ENCODE measurements at regions not wholly inside any gene's neighbourhood (a gene's known extent, or its start where the extent isn't known, plus 50 kb on each side); places are given as distances from the start of the nearest gene placed in this dataset.

GRCh38 chr5:74205767-74206578, 434.6 kb downstream of the ENC1 start:
- DNase-seq, result no peak

GRCh38 chr5:74201334-74202081, 439.0 kb downstream of the ENC1 start:
- DNase-seq, result no peak

- DNase-seq, result no peak
Observed at GRCh38 chr5:74200560-74200959, 440.0 kb downstream of the ENC1 start.

GRCh38 chr5:74199436-74200210, 440.9 kb downstream of the ENC1 start:
- DNase-seq, result no peak

- DNase-seq, result no peak
Observed at GRCh38 chr5:74199005-74199404, 441.5 kb downstream of the ENC1 start.

GRCh38 chr5:74198156-74198555, 442.4 kb downstream of the ENC1 start:
- DNase-seq, result no peak

- DNase-seq, result no peak
Observed at GRCh38 chr5:74196233-74196632, 444.3 kb downstream of the ENC1 start.

GRCh38 chr5:74194196-74194595, 446.3 kb downstream of the ENC1 start:
- DNase-seq, result no peak

- no peak for DNase-seq
Observed at GRCh38 chr5:74192606-74193299, 447.8 kb downstream of the ENC1 start.

- no peak for DNase-seq
Observed at GRCh38 chr5:74188351-74189105, 452.0 kb downstream of the ENC1 start.

- no peak for DNase-seq
Observed at GRCh38 chr5:74187757-74188156, 452.8 kb downstream of the ENC1 start.

GRCh38 chr5:74186356-74187315, 453.9 kb downstream of the ENC1 start:
- no peak for DNase-seq

GRCh38 chr5:74185599-74185998, 454.9 kb downstream of the ENC1 start:
- no peak for DNase-seq

GRCh38 chr5:74184649-74185048, 455.9 kb downstream of the ENC1 start:
- no peak for DNase-seq

- no peak for DNase-seq
Observed at GRCh38 chr5:74183041-74183440, 457.5 kb downstream of the ENC1 start.

GRCh38 chr5:74182603-74183002, 457.9 kb downstream of the ENC1 start:
- no peak for DNase-seq

GRCh38 chr5:74179701-74180100, 460.8 kb downstream of the ENC1 start:
- DNase-seq, result no peak

GRCh38 chr5:74179179-74179578, 461.3 kb downstream of the ENC1 start:
- no peak for DNase-seq

- DNase-seq, result no peak
Observed at GRCh38 chr5:74177961-74178360, 462.6 kb downstream of the ENC1 start.

GRCh38 chr5:74174366-74174765, 466.2 kb downstream of the ENC1 start:
- DNase-seq, result no peak

- no peak for DNase-seq
Observed at GRCh38 chr5:74173665-74174064, 466.9 kb downstream of the ENC1 start.

All from activated CD4-positive, alpha-beta T cell treated with anti-CD3 and anti-CD28 coated beads, Interleukin-2, amount 50 U/mL, for 1 hour (primary cell).